ENCODE measurements at regions not wholly inside any gene's neighbourhood (a gene's known extent, or its start where the extent isn't known, plus 50 kb on each side); places are given as distances from the start of the nearest gene placed in this dataset.

DNA sequence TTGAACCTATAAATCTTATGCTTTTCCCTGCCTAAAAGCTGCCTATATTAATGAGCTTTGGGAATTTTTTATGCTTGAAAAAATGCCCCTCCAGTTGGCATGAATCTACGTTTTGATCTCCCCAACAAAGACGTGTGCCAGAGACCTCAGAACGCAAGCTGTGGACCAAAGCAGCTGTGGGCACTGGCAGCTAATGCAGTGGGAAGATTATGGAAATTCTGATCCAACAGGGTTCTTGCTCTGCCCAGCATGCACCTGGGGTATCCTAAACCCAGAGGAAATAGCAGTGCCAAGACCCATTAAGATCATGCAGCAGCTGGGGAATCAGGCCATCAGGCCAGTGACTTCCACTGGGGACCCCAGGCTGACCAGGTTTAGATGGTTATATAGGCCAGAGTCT is 423.0 kb downstream of the ZBBX start:
- Histone ChIP-seq H3K9me3 (no peaks in the 10 kb centered on the region), H3K4me1 (ENCODE audit: control insufficient read depth in 1 of 2, insufficient read depth in 2 of 2, low read depth in 1 of 2, low read length in 1 of 2) (no peaks in the 10 kb centered on the region), H3K36me3 (replicated peaks in 1 of 2; ENCODE audit: control insufficient read depth in 1 of 2, insufficient read depth in 2 of 2, low read length in 1 of 2) (no peaks in the 10 kb centered on the region), H4K20me1 (ENCODE audit: insufficient read depth) (no peaks in the 10 kb centered on the region), H3K4me2 (no peak overlapping the region), H3F3A (replicated peaks; ENCODE audit: insufficient read depth) (no peaks in the 10 kb centered on the region), H2AFZ (ENCODE audit: low read depth) (no peak overlapping the region), H3K9me2 (no peaks in the 10 kb centered on the region), H3K4me3 (ENCODE audit: low read depth in 2 of 2, low read length in 1 of 2) (no peak overlapping the region), H3K9ac (no peak overlapping the region), H3K27ac (ENCODE audit: low read depth in 2 of 2, low read length in 1 of 2) (no peak overlapping the region), H3K27me3 (ENCODE audit: insufficient read depth) (no peaks in the 10 kb centered on the region), H3K79me2 (ENCODE audit: insufficient read depth) (no peaks in the 10 kb centered on the region)
- TF ChIP-seq GATA2 (CRISPR knock-in tag; IDR thresholded peaks at IDR 0.05) (no peak), USF1 (IDR thresholded peaks at IDR 0.05; ENCODE audit: borderline replicate concordance, low read depth) (no peak), EZH2phosphoT487 (IDR thresholded peaks at IDR 0.05; ENCODE audit: borderline replicate concordance, low read depth) (no peak), SIN3A (IDR thresholded peaks at IDR 0.05; ENCODE audit: borderline replicate concordance, low read depth, low read length) (no peak), FOXJ3 (CRISPR knock-in tag; IDR thresholded peaks at IDR 0.05) (no peak), CHD2 (IDR thresholded peaks at IDR 0.05; ENCODE audit: low read length, partially characterized antibody) (no peak), JUND (IDR thresholded peaks at IDR 0.05) (no peak), POLR2AphosphoS5 (IDR thresholded peaks at IDR 0.05; ENCODE audit: low read depth, low read length) (no peak), MXI1 (IDR thresholded peaks at IDR 0.05; ENCODE audit: low read depth, low read length) (no peak), TCF12 (IDR thresholded peaks at IDR 0.05) (no peak), MEF2A (IDR thresholded peaks at IDR 0.05; ENCODE audit: borderline replicate concordance, low read depth) (no peak)
- TF ChIP-seq, protein P1, sequence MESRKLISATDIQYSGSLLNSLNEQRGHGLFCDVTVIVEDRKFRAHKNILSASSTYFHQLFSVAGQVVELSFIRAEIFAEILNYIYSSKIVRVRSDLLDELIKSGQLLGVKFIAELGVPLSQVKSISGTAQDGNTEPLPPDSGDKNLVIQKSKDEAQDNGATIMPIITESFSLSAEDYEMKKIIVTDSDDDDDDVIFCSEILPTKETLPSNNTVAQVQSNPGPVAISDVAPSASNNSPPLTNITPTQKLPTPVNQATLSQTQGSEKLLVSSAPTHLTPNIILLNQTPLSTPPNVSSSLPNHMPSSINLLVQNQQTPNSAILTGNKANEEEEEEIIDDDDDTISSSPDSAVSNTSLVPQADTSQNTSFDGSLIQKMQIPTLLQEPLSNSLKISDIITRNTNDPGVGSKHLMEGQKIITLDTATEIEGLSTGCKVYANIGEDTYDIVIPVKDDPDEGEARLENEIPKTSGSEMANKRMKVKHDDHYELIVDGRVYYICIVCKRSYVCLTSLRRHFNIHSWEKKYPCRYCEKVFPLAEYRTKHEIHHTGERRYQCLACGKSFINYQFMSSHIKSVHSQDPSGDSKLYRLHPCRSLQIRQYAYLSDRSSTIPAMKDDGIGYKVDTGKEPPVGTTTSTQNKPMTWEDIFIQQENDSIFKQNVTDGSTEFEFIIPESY (IDR thresholded peaks at IDR 0.05; ENCODE audit: borderline replicate concordance, low read depth) = no peak
- ChIA-PET POLR2A (no interaction called here), CTCF (no interaction called here)
- WGBS (ENCODE audit: low lambda C conversion rate) = 21% methylated on average over 3 of the region's 3 CpGs
- DNase-seq = no peak

DNA sequence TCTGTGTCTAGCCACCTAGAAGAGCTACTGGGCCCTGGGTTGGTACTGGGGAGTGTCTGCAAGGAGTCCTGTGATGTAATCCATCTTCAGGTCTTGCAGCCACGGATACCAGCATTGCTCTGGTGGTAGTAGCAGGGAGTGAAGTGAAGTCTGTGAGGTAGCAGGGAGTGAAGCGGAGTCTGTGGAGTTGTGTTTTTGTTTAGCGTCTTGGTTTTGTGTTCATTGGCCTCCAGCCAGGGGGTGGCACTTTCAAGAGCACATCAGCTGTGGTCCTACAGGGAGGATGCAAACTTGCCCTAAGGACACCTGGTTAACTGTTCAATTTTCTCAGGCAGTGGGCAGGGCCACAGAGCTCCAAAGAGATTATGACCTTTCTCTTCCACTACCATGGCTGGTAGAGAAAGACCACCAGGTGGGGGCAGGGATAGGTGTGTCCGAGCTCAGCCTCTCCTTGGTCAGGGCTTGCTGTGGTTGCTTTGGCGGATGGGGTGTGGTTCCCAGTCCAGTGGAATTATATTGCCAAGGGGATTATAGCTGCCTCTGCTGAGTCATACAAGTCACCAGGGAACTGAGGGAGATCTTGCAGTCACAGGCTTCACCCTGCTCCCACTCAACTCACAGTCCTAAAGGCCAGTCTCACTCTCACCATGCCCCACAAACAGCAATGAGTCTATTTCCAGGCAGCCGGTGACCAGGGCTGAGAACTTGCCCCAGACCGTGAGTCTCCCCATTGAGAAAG is 424.7 kb downstream of the ZBBX start:
- H3F3A ChIP-seq (replicated peaks; ENCODE audit: insufficient read depth) = no peaks in the 10 kb centered on the region
- TF ChIP-seq, protein P2, sequence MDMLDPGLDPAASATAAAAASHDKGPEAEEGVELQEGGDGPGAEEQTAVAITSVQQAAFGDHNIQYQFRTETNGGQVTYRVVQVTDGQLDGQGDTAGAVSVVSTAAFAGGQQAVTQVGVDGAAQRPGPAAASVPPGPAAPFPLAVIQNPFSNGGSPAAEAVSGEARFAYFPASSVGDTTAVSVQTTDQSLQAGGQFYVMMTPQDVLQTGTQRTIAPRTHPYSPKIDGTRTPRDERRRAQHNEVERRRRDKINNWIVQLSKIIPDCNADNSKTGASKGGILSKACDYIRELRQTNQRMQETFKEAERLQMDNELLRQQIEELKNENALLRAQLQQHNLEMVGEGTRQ (IDR thresholded peaks at IDR 0.05; ENCODE audit: borderline replicate concordance, low read depth, low read length) = no peak
- no peak for TF ChIP-seq CHD2 (IDR thresholded peaks at IDR 0.05; ENCODE audit: low read length, partially characterized antibody)
- H4K20me1 ChIP-seq (ENCODE audit: insufficient read depth) = no peaks in the 10 kb centered on the region
- no peaks in the 10 kb centered on the region for H3K79me2 ChIP-seq (ENCODE audit: insufficient read depth)
- CTCF ChIA-PET = no interaction called here
- H3K27ac ChIP-seq (ENCODE audit: low read depth in 2 of 2, low read length in 1 of 2) = no peak overlapping the region
- H3K9me3 ChIP-seq = no peaks in the 10 kb centered on the region
- no peaks in the 10 kb centered on the region for H3K4me1 ChIP-seq (ENCODE audit: control insufficient read depth in 1 of 2, insufficient read depth in 2 of 2, low read depth in 1 of 2, low read length in 1 of 2)
- no peak for DNase-seq
- H3K9ac ChIP-seq = no peak overlapping the region
- no peaks in the 10 kb centered on the region for H3K36me3 ChIP-seq (replicated peaks in 1 of 2; ENCODE audit: control insufficient read depth in 1 of 2, insufficient read depth in 2 of 2, low read length in 1 of 2)
- 11% methylated on average over 5 of the region's 7 CpGs for WGBS (ENCODE audit: low lambda C conversion rate)
- H2AFZ ChIP-seq (ENCODE audit: low read depth) = no peak overlapping the region
- POLR2A ChIA-PET = no interaction called here
- no peaks in the 10 kb centered on the region for H3K9me2 ChIP-seq
- no peak overlapping the region for H3K4me2 ChIP-seq
- H3K4me3 ChIP-seq (ENCODE audit: low read depth in 2 of 2, low read length in 1 of 2) = no peak overlapping the region
- H3K27me3 ChIP-seq (ENCODE audit: insufficient read depth) = no peaks in the 10 kb centered on the region
